HG02623 (cell line): ENCODE measurements at regions not wholly inside any gene's neighbourhood (a gene's known extent, or its start where the extent isn't known, plus 50 kb on each side); places are given as distances from the start of the nearest gene placed in this dataset.
"Not testable (repeated sequence)": the region's sequence is repeated elsewhere in the genome, so short reads cannot be mapped to it uniquely, and the experiment has no call there.

Experiments
- ATAC-seq: cut with Tn5 transposase; IDR thresholded peaks from one replicate; pipeline ENCODE4 v1.9.1; 2021; ENCODE audit warnings: moderate library complexity; ENCODE audit not compliant: unreplicated experiment

DNA sequence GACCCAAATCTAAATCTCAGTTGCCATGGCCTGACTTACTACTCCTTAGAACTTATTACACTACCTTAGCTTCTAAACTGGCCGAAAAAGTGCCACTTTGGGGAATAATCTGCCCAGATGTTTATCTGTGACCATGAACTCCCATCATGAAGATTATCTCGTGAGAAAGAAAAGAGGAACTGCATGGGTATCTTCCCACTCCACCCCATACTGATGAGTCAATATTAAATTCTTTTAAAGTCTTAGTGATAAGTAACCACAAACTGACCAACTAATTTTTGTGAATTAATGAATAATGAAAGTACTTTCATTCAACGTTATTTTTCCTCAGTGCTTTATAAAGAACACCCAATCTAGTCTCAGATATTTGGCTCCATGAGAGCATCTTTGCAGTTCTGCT is 493.5 kb downstream of the EBF1 start:
- no peak for ATAC-seq

DNA sequence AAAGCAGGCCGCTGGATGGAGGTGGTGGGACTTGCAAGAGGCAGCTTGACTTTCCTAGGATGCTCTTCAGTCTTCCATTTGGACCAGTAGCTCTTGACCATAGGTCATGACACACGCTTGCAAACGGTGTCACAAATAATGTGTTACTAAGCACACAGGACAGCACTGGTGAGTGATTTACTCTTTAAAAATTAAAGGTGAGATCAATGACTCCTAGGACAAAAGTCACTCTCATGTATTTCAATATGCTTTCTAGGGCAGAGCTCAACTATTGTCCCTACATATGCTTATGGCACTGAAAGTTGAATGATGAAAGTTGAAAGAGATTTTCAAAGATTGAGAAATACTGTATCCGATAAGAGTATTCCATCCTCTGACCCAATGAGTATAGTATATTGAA is 496.7 kb downstream of the EBF1 start:
- no peak for ATAC-seq

DNA sequence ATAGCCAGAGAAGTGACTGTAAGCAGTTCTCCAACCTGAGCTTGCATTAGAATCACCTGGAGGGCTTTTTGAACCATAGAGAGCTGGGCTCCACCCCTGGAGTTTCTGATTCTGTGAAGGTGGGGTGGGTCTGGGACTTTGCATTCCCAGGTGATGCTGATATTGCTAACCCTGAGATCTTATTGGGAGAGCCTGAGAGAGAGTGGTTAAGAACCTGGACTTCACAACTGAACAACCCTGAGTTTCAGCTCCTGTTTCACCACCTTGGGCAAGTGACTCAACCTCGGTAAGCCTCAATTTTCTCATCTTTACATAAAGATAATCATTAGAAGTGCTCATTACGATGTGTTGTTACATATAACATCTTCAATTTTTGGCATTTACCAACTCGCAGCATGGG is 498.6 kb downstream of the EBF1 start:
- ATAC-seq: no peak

DNA sequence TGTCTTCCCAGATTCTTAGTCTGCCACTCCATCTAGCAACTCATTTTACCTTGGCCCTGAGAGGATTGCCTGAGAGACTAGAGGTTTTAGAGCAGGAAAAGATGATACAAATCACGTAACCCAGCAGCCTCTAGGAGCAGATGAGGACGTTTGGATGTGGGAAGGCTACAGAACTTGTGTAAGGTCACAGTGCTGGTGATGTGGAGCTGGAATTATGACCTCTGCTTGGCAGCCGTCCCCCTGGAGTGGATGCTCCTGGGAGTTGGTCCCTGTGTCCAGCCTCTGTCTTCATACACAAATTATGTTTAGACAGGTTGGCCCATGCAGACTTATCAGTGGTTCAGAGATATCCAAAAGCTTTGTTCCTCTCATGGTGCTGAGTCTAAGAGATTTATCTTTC is 499.0 kb downstream of the EBF1 start:
- ATAC-seq: no peak

DNA sequence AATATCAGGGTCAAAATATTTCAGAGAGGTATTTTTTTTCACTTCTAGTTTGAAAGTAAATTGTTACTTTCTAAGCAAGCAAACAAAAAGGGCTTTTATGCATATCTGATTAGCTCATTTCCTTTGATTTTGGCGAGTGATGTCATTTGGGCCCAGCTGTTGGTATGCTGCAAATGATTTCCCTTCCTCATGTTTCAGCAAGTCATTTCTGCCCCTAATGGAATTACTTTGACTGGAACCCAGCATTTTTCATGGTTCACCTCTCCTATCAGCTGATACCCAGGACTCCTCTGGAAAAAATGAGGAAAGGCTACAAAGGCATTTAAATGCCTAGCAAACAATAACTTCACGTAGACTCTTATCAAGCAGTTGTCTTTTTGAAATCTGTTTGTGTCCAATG is 500.6 kb downstream of the EBF1 start:
- no peak for ATAC-seq

DNA sequence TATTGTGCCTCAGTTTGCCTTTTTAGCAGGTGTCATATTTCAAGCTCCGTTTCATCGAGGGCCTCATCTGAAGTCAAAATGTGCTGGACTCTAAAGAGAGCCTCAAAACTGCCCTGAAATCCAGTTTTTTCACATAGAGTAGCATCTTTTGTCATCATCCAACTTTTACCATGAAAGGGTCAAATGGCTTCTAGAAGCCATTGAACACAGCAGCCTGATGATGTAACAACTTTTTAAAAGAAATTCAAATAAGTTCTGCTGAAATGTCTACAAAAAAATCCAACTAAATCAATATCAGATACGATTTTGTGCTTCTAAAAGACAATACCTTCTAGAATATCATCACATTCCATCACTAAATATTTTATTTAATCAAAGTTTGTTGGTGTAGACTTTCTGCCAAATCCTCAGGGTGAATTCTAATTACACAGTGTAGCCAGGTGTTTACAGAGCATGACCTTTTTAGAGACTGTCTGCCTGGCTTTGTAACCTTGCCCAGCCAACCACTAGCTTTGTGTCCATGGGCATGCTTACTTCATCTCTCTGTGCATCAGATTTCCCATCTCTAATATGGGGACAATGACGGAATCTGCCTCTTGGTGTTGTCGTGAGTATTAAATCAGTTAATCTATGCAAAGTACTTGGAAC is 505.0 kb downstream of the EBF1 start:
- ATAC-seq: no peak

DNA sequence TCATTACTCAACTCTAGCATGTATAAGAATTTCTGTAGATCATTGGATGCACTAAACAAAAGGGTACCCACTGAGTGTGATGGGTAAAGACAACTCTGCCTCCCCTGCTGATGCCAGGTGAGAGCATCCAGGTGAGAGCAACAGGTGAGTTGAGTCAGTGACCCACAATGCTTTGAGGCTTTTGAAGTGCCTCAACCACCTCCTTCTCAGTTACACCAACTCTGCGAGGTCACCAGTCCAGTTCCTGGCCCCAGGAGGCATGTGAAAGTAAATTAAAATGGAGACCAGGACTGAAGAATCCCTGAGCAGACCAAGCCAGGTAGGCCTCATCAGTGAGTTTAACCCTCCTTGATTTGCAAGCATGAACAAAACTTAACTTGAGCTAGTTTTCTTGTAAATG is 505.8 kb downstream of the EBF1 start:
- no peak for ATAC-seq

DNA sequence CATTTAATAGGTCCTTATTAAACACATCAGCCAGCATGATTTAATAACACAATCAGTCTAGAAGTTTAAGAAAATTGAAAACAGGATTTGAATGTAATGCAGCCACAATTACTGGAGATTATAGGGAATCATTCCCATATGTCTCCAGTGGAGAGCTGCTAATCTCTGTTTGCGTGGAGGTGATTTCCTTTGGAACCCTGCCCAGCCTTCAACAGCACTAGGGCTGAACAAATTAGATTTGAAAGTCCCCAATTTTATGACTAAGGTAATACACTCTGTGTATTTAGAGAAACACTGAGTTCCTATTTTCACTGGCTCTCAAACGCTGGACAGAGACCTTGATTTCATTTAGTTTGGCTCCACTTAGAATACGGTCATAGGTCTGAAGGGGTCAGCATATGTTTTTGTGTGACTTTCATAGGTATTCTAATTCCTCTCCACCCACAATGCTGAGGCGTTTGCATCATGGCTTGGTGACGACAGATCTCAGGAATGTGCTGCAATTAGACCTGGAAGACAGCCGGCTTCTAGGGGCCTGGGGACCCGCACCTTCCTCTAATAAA is 508.3 kb downstream of the EBF1 start:
- no peak for ATAC-seq

DNA sequence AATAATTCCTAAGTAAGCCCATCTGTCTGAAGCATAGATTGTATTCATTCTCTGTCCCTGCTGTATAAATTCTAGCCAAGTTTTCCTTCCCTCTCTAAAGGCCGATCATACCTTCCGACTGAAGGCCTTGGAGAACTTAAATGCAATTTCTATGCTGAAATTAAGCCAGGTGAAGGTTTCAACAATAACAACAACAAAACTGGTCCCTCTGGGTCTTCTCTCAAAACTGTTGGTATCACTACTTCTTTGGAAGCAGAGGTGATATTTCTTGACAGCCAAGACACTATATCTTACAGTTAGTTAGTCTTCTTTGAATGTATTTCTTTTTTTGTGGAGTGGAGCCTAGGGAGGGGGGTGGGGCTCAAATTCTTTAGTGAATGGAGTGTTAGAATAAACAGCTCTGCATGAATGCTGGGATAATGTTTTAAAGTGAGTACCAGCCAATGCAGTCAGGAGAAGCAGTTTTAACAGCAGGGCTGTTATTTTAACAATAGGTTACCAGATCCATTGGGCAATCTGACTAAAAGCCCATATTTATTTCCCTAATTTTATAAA is 508.9 kb downstream of the EBF1 start:
- no peak for ATAC-seq

DNA sequence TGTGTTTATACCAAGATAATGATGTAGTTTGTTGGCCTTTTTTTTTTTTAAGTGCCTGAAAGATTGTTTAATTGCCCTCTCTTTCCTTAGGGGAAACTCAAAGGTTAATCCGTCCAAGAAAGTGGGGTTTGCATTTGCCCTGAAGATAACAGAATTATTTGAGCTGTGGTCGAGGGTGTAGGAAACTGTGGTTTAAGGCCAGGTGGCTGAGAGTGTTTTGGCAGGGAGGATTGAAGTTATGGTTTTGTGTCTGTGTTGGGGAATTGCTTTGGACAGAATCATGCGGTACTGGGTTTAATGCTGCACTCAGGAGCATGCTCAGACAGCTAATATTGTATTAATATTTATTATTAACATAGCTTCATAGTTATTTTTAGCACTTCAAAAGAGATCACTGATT is 509.8 kb downstream of the EBF1 start:
- ATAC-seq: no peak

DNA sequence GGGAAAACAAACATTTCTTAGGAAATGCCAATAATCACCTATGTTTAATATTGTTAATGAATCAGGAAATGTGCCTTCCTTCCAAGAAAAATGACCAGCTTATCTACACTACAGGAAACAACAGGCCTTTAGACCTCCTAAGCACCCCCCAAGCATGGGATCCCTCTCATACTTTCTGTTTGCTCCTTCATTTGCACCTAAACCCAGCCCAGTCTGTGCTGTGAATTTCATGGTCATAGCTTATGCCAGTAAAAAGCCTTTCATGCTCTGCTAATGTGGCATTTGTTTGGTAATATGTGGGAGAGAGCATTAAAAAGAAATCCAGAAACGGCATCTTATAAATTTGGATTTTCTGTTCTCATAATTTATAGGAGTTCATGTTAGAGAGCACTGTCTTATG is 511.1 kb downstream of the EBF1 start:
- ATAC-seq: no peak

DNA sequence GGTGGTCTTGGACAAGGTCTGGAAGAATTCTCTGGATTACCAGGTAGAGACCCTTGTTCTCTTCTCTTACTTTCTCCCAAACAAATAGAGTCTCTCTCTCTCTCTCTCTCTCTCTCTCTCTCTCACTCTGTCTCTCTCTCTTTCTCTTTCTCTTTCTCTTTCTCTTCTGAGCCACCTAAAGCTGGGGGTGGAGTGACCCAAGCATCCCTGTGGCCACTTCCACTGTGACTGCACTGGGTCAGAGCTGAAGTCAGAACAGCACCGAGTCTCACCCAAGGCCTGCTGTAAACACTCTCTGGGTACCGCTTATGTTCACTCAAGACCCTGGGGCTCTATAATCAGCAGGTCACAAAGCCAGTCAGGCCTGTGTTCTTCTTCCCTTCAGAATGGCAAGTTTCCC is 513.7 kb downstream of the EBF1 start:
- ATAC-seq: no peak

DNA sequence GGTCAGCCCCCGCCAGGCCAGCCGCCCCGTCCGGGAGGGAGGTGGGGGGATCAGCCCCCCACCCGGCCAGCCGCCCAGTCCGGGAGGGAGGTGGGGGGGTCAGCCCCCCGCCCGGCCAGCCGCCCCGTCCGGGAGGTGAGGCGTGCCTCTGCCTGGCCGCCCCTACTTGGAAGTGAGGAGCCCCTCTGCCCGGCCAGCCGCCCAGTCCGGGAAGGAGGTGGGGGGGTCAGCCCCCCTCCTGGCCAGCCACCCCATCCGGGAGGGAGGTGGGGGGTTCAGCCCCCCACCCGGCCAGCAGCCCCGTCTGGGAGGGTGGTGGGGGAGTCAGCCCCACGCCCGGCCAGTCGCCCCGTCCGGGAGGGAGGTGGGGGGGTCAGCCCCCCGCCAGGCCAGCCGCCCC is 517.0 kb downstream of the EBF1 start:
- not testable (repeated sequence) for ATAC-seq

DNA sequence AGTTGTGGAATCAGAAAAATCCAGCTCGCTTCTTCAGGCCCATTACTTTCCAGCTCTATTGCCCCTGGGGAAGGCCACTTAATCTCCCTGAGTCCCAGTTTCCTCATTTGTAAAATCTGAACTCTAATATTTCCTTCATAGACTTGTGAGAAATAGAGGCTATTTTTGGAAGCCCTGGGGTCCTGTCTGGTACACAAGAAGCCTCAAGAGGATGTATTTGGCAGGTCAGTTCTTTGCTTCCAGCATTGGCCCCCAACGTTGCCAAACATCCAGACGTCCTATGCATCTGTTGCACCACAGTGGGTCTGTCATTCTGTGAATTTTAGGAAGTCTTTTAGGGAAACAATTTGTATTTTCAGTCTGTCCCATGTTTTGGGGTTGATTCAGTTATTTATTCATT is 525.9 kb downstream of the EBF1 start:
- no peak for ATAC-seq

DNA sequence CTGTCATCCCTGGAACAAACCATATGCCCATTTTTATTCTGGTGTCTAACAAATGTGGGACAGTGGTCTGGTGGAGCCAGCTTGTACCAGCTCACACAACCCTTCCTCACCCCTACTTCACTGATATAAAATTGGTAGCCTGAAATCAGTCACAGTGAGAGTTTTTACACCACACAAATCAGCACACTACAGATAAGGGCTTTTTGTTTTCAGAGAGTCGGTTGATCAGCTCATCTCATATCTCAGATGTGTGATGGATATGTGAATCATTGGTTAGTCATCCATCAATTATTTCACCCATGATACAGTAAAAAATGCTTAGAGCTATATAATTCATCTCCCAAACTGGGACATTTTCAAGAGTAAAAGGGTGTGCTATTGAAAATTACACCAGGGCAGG is 529.2 kb downstream of the EBF1 start:
- no peak for ATAC-seq

DNA sequence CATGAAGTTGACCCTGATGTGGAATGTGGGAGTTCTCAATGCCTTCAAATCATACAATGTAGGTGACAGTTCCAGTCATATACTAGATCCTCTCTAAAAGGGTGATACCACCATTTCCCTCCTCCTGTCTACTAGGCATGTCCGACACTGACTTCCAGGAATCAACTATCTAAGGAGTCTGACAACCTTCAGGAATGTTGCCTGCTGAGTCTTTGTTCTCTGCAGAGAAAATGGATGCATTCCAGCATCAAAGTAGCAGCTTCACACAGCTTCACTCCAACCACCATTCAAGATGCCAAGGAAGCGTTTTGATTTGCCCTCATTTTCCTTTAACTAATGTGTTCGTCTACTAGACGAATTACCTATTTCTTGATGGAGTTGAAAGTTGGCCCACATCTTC is 530.2 kb downstream of the EBF1 start:
- ATAC-seq: no peak

DNA sequence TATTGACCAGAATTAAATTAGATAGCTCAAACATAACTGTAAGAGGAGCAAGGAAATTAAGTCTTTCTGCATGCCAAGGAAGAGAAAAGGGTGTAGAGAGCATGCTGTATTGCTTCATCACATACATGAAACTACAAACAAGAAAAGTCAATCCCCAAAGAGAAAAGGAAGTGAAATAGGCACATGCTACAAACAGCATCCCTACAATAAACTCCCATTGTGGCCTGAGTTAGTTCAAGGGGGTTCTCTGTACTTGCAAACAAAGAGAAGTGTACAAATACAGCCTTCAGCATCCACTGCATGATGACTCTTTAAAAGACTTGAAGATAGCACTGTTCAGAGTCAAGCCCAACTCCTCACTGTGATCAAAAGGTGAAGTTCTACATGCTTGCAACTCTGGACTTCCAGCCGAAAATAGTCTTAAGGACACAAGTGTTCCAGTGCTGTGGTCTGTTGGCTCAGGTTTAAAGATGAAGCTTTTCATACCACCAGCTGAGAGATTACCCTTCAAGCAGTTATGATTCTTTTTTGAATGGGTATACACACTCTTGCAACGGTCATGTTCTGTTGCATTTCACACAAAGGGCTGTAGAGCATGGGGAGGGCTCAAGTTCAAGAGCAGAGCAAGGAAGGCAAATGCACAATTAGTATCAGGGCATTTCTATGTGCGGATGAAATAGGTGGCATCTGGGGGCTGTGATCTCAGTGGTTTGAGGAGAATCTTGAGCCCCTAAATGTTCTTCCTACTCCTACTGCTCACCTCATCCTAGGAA is 534.5 kb downstream of the EBF1 start:
- ATAC-seq: no peak

DNA sequence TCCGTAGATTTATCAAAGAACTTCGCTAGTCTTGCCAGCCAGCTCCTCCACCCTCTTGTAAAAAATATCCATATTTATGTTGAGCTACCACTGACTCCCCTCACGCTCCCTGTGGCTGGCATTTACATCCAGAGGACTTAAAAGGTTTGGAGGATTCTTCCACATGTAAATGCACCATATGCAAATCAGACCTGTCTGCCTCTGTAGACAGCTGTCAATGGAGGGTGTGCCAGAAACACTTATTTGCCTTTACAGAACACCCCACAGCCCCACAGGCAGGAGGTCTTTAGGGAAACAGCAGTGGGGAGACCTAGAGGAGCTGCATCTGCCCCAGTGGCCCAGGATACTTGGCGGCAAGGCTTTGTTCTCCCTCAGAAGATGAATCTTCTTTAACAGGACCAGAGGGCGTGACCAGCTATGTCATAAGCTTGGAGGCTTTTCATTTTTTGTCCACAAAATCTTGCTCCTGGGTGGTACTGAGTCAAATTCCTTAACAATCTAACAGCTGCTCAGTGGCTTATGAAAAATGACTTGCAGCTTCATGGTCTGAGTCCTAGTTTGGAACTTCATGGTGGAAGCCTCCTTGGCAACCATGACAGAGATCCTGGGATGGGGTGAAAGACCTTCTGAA is 535.8 kb downstream of the EBF1 start:
- ATAC-seq: no peak

DNA sequence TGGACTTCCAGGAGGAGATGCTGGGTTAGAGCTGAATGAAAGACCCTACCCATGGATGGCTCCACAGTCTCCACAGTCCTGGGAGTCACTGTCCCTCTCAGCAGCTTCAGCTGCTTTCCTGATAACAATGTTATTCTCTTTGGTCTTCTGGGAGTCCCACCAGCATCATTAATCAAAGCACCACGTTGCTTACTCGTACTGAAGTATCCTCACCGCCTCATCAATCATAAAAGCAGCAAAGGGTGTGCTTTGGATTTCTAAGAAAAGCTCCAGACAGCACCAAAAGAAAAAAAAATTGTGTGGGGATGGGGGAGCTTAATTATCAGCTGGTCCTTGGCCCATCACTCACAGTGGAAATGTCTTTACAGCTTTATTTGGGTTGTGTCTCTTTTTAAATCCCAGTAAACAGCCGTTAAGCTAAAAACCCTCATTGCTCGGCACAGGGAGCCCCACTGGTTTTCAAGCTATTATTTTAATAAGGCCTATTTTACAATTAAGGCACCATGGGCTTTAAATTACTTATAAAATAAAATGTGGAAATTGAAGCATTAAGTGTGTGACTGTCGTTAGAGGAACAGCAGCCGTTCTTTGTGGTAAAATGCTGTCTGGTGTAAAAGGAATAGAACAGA is 538.0 kb downstream of the EBF1 start:
- ATAC-seq: no peak

DNA sequence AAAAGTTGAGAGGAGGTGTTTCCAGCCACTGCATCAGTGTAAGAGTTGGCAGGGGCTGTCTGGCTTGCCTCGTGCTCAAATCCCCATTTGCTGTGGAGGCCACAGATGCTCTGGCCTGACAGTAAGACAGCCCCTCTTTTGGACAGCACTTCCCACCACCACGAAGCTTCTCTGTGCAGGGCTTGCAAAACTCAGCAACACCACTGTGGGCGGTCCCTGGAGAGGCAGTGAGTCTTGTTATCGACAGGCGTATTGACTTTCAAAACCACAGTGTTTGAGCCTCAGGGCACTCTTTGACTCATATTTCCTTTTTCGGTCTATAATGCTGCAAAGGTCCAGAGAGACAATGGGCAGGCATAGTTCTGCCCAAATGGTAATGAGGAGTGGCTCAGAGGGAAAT is 539.5 kb downstream of the EBF1 start:
- ATAC-seq: peak; percentile 89

DNA sequence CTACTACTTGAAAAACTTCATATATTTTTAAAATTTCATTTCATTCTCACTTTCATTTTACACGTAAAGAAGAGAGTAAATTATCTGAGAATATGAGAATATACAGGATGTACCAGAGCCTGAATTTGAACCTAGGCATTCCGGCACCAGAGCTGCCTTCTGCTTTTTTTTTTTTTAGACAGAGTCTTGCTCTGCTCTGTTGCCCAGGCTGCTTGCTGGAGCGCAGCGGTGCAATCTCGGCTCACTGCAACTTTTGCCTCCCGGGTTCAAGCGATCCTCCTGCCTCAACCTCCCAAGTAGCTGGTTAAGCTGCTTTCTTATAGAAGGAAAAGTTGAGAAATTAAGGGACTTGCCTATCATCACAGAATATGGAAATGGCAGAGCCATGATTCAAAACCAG is 540.1 kb downstream of the EBF1 start:
- ATAC-seq: peak; percentile 31
